Natural killer cell (primary cell): ENCODE measurements at regions not wholly inside any gene's neighbourhood (a gene's known extent, or its start where the extent isn't known, plus 50 kb on each side); places are given as distances from the start of the nearest gene placed in this dataset.
"Not testable (repeated sequence)": the region's sequence is repeated elsewhere in the genome, so short reads cannot be mapped to it uniquely, and the experiment has no call there.

Experiments used
- ATAC-seq, 3 donors: fragments of 150-1000 bp in 2 of 3; fragments of 200-7000 bp in 1 of 3; cut with Tn5 transposase; 1 replicate in 1 of 3; 2 replicates in 2 of 3; pipeline ENCODE4 v1.10.0; 2021; ENCODE audit warnings: mild to moderate bottlenecking in 2 of 3, moderate library complexity in 2 of 3
- DNase-seq, 2 donors: peaks; one replicate each; pipeline versions ENCODE4 v3.0.0 to v3.0.0-alpha.2; 2013 to 2021; ENCODE audit warnings: mixed read lengths in 1 of 2
- H3K27ac ChIP-seq: one replicate; pipeline ENCODE4 v1.5.1; 2013; ENCODE audit warnings: mild to moderate bottlenecking, low read length
- H3K27me3 ChIP-seq: one replicate; pipeline ENCODE4 v1.6.1; 2013; ENCODE audit warnings: low read length; ENCODE audit not compliant: control insufficient read depth, insufficient read depth
- H3K36me3 ChIP-seq: one replicate; pipeline ENCODE4 v1.6.1; 2013; ENCODE audit warnings: low read length; ENCODE audit not compliant: control insufficient read depth, insufficient read depth
- H3K4me1 ChIP-seq: one replicate; pipeline ENCODE4 v1.6.1; 2013; ENCODE audit warnings: low read length; ENCODE audit not compliant: control insufficient read depth, insufficient read depth
- H3K4me3 ChIP-seq: one replicate; pipeline ENCODE4 v1.5.1; 2013; ENCODE audit warnings: low read length
- H3K9me3 ChIP-seq: one replicate; pipeline ENCODE4 v1.6.1; 2013; ENCODE audit warnings: low read length; ENCODE audit not compliant: control insufficient read depth, insufficient read depth
- H3K27ac Mint-ChIP-seq, 2 donors: one replicate each; pipeline ENCODE4 v1.8.0; 2022; ENCODE audit warnings: mild to moderate bottlenecking in 2 of 2, mixed read lengths in 2 of 2, moderate library complexity in 1 of 2
- H3K27me3 Mint-ChIP-seq, 2 donors: one replicate each; pipeline ENCODE4 v1.8.0; 2022; ENCODE audit warnings: low read depth in 2 of 2, mixed read lengths in 2 of 2
- H3K36me3 Mint-ChIP-seq: one replicate; pipeline ENCODE4 v1.8.0; 2022; ENCODE audit warnings: mixed read lengths
- H3K4me1 Mint-ChIP-seq, 2 donors: one replicate each; pipeline ENCODE4 v1.8.0; 2022; ENCODE audit warnings: mixed read lengths in 2 of 2
- H3K4me3 Mint-ChIP-seq: one replicate; pipeline ENCODE4 v1.8.0; 2022; ENCODE audit warnings: mild to moderate bottlenecking, moderate library complexity, mixed read lengths
- H3K9me3 Mint-ChIP-seq, 2 donors: one replicate each; pipeline ENCODE4 v1.8.0; 2022; ENCODE audit warnings: mixed read lengths in 2 of 2
- WGBS: methylation state at CpG from one replicate; pipeline ENCODE4 v1.1.7; 2013; ENCODE audit warnings: missing lambda C conversion rate; ENCODE audit not compliant: insufficient coverage; 5-methylcytosine and 5-hydroxymethylcytosine counted together
- intact Hi-C: fragments of 100-400 bp; cut with micrococcal nuclease; formaldehyde crosslinking; loops from one replicate; pipeline ENCODE4 v1.14.2; 2022
- TF ChIP-seq, protein P1 (sequence below): fragments of 200-600 bp; IDR thresholded peaks from one replicate; pipeline ENCODE4 v1.8.0; 2022; ENCODE audit warnings: antibody characterized with exemption

DNA sequence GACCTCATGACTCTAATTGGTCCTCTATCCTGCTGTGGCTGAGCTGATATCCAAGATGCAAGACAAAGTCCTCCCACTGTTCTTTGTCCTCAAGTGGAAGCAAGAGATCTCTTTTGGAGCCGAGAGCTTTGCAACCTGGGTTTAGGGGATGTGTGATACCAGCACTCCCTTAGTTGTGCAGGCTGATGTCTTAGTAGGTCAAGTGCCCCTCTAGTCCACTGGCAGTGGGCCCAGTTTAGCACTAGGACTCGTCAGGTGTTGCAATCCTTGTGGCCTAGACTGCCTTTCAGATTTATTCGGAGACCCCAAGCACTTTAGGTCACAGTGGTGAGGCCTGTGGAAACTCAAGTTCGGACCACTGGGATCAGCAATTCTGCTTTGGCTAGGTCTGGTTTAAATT is 64.0 kb downstream of the GPRASP3 start:
- 87% methylated on average over 4 of the region's 4 CpGs for WGBS
- H3K4me3 Mint-ChIP-seq, result no peak overlapping the region

GRCh38 chrX:102787283-102787682 is 66.7 kb downstream of the GPRASP3 start:
- H3K27me3 ChIP-seq, result no peaks in the 10 kb centered on the region
- DNase-seq (no peak), ATAC-seq (no peak)
- no peak overlapping the region for H3K27ac Mint-ChIP-seq
- no peaks in the 10 kb centered on the region for H3K4me1 ChIP-seq
- peaks cover 0 to 5% of the 10 kb centered on the region in 2 donors for H3K4me1 Mint-ChIP-seq
- no peaks in the 10 kb centered on the region for H3K9me3 Mint-ChIP-seq
- H3K27me3 Mint-ChIP-seq, result no peaks in the 10 kb centered on the region
- intact Hi-C loops, result no loop called here
- H3K9me3 ChIP-seq, result no peaks in the 10 kb centered on the region
- H3K4me3 Mint-ChIP-seq, result no peak overlapping the region
- H3K4me3 ChIP-seq, result no peak overlapping the region
- no peaks in the 10 kb centered on the region for H3K36me3 ChIP-seq
- WGBS, result 100% methylated on average over 1 of the region's 1 CpG
- no peaks in the 10 kb centered on the region for H3K36me3 Mint-ChIP-seq
- H3K27ac ChIP-seq, result no peak overlapping the region
- TF ChIP-seq, protein P1, sequence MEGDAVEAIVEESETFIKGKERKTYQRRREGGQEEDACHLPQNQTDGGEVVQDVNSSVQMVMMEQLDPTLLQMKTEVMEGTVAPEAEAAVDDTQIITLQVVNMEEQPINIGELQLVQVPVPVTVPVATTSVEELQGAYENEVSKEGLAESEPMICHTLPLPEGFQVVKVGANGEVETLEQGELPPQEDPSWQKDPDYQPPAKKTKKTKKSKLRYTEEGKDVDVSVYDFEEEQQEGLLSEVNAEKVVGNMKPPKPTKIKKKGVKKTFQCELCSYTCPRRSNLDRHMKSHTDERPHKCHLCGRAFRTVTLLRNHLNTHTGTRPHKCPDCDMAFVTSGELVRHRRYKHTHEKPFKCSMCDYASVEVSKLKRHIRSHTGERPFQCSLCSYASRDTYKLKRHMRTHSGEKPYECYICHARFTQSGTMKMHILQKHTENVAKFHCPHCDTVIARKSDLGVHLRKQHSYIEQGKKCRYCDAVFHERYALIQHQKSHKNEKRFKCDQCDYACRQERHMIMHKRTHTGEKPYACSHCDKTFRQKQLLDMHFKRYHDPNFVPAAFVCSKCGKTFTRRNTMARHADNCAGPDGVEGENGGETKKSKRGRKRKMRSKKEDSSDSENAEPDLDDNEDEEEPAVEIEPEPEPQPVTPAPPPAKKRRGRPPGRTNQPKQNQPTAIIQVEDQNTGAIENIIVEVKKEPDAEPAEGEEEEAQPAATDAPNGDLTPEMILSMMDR, result no peak

More for the DNA sequence above, 64.0 kb downstream of the GPRASP3 start:
- TF ChIP-seq, protein P1, result no peak
- no peak for ATAC-seq
- Mint-ChIP-seq H3K27me3 (no peaks in the 10 kb centered on the region), H3K4me1 (peaks cover 0 to 5% of the 10 kb centered on the region in 2 donors), H3K36me3 (no peaks in the 10 kb centered on the region), H3K27ac (no peak overlapping the region), H3K9me3 (no peaks in the 10 kb centered on the region)
- H3K4me3 ChIP-seq, result no peak overlapping the region
- no peak overlapping the region for H3K27ac ChIP-seq
- intact Hi-C loops, result no loop called here
- no peak for DNase-seq
- no peaks in the 10 kb centered on the region for H3K4me1 ChIP-seq
- H3K36me3 ChIP-seq, result no peaks in the 10 kb centered on the region
- H3K9me3 ChIP-seq, result no peaks in the 10 kb centered on the region
- H3K27me3 ChIP-seq, result no peaks in the 10 kb centered on the region

- TF ChIP-seq, protein P1, result no peak
- H3K27ac ChIP-seq, result no peak overlapping the region
- Mint-ChIP-seq H3K27ac (no peak overlapping the region), H3K36me3 (no peaks in the 10 kb centered on the region), H3K27me3 (no peaks in the 10 kb centered on the region), H3K9me3 (no peaks in the 10 kb centered on the region), H3K4me1 (no peaks in the 10 kb centered on the region), H3K4me3 (no peak overlapping the region)
- H3K36me3 ChIP-seq, result no peaks in the 10 kb centered on the region
- no peaks in the 10 kb centered on the region for H3K27me3 ChIP-seq
- no peak overlapping the region for H3K4me3 ChIP-seq
- no CpG with 5 or more reads among the region's 1 CpG for WGBS
- no peak for DNase-seq
- ATAC-seq, result no peak
- intact Hi-C loops, result no loop called here
- no peaks in the 10 kb centered on the region for H3K9me3 ChIP-seq
- no peaks in the 10 kb centered on the region for H3K4me1 ChIP-seq
Measured at GRCh38 chrX:102808336-102808735, 87.8 kb downstream of the GPRASP3 start.

- WGBS, result 100% methylated on average over 2 of the region's 2 CpGs
- H3K27me3 ChIP-seq, H3K4me1 Mint-ChIP-seq, H3K9me3 ChIP-seq, H3K27me3 Mint-ChIP-seq, H3K27ac ChIP-seq, H3K36me3 Mint-ChIP-seq, DNase-seq, H3K4me3 ChIP-seq, H3K4me3 Mint-ChIP-seq, H3K9me3 Mint-ChIP-seq, intact Hi-C loops, H3K36me3 ChIP-seq, H3K27ac Mint-ChIP-seq, H3K4me1 ChIP-seq, ATAC-seq: not testable (repeated sequence)
Measured at GRCh38 chrX:102818269-102818668, 97.7 kb downstream of the GPRASP3 start.
